Common myeloid progenitor, CD34-positive (primary cell): ENCODE measurements at regions not wholly inside any gene's neighbourhood (a gene's known extent, or its start where the extent isn't known, plus 50 kb on each side); places are given as distances from the start of the nearest gene placed in this dataset.

Experiments used
- CTCF ChIA-PET: fragments of 350-600 bp; sonication (Branson Sonifier 250); formaldehyde crosslinking; loops from one replicate; lab custom pipeline; 2021; ENCODE audit warnings: antibody characterized with exemption; lab: Charles Lee
- POLR2A ChIA-PET: fragments of 350-600 bp; sonication (Branson Sonifier 250); formaldehyde crosslinking; loops from one replicate; lab custom pipeline; 2021; ENCODE audit warnings: antibody characterized with exemption; lab: Charles Lee
- DNase-seq, 3 donors: peaks; one replicate each; pipeline versions ENCODE4 v3.0.0 to v3.0.0-alpha.2; 2013
- H3K27ac ChIP-seq, 2 experiments: 1 replicate in 1 of 2; 2 replicates in 1 of 2; pipeline ENCODE4 v1.7.0; 2013; ENCODE audit warnings: inconsistent platforms in 2 of 2, low read length in 2 of 2, mild to moderate bottlenecking in 2 of 2, low read depth in 1 of 2, moderate library complexity in 1 of 2; ENCODE audit not compliant: severe bottlenecking in 2 of 2, insufficient read depth in 1 of 2, poor library complexity in 1 of 2
- H3K27me3 ChIP-seq, 5 experiments: replicated peaks in 2 of 5; 1 replicate in 3 of 5; 2 replicates in 2 of 5; pipeline versions ENCODE4 v1.6.1 to v1.7.0; 2013; ENCODE audit warnings: low read length in 4 of 5, mild to moderate bottlenecking in 2 of 5, moderate library complexity in 2 of 5, inconsistent platforms in 1 of 5; ENCODE audit not compliant: insufficient read depth in 5 of 5, control insufficient read depth in 4 of 5
- H3K36me3 ChIP-seq, 4 experiments: 1 replicate in 2 of 4; 2 replicates in 2 of 4; pipeline versions ENCODE4 v1.6.1 to v1.7.0; 2013; ENCODE audit warnings: low read length in 3 of 4, control low read depth in 1 of 4, mild to moderate bottlenecking in 1 of 4; ENCODE audit not compliant: control insufficient read depth in 4 of 4, insufficient read depth in 4 of 4
- H3K4me1 ChIP-seq, 4 experiments: 1 replicate in 3 of 4; 2 replicates in 1 of 4; pipeline versions ENCODE4 v1.6.1 to v1.7.1; 2013; ENCODE audit warnings: low read length in 3 of 4, mild to moderate bottlenecking in 3 of 4, control low read depth in 1 of 4, inconsistent platforms in 1 of 4, moderate library complexity in 1 of 4; ENCODE audit not compliant: control insufficient read depth in 4 of 4, insufficient read depth in 4 of 4; ENCODE audit errors: control extremely low read depth in 1 of 4
- H3K4me3 ChIP-seq, 7 experiments: 1 replicate in 4 of 7; 2 replicates in 3 of 7; pipeline versions ENCODE4 v1.5.1 to v1.7.0; 2013; ENCODE audit warnings: mild to moderate bottlenecking in 7 of 7, low read length in 6 of 7, moderate library complexity in 6 of 7, inconsistent platforms in 2 of 7, low read depth in 2 of 7, control low read depth in 1 of 7; ENCODE audit not compliant: insufficient read depth in 4 of 7, control insufficient read depth in 1 of 7; ENCODE audit errors: extremely low read depth in 1 of 7
- H3K9me3 ChIP-seq, 5 experiments: 1 replicate in 4 of 5; 2 replicates in 1 of 5; pipeline versions ENCODE4 v1.6.1 to v1.7.1; 2013; ENCODE audit warnings: low read length in 4 of 5, mild to moderate bottlenecking in 2 of 5, inconsistent platforms in 1 of 5, low read depth in 1 of 5, moderate library complexity in 1 of 5; ENCODE audit not compliant: control insufficient read depth in 4 of 5, insufficient read depth in 2 of 5; ENCODE audit errors: control extremely low read depth in 1 of 5
- WGBS: methylation state at CpG from one replicate; pipeline ENCODE4 v1.1.5; 2013; ENCODE audit not compliant: insufficient coverage; 5-methylcytosine and 5-hydroxymethylcytosine counted together

DNA sequence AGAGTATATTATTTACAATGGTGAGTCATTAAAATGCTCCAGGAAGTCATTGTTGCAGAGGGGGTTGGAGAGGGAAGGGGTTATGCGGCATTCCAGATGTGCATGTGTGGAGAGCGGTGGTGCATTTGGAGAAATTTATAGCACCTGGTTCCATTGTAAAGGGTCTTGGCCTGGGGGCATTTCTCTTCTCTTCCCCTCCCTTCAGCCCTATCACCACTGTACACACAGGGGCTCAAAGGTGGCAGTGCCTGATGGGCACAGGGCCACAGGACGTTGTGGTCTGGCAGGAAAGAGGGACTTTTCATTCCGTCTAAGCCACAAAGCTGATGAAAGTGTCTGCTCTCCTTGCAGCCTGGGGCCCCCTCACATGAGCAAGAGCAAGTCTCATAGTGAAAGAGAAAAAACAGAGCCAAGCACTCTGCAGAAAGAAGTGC is 442.4 kb upstream of the ZNF462 start:
- DNase-seq = peak; percentile 92 to 99 (median 98)
- Histone ChIP-seq H3K4me1 (peaks cover 11 to 34% (median 30%) of the 10 kb centered on the region in 4 experiments), H3K27me3 (no peaks in the 10 kb centered on the region), H3K36me3 (no peaks in the 10 kb centered on the region), H3K27ac (no peak overlapping the region), H3K9me3 (no peaks in the 10 kb centered on the region), H3K4me3 (peak overlapping the region in 3 of 7 experiments; percentile 32 to 51 (median 37))
- WGBS = 0% methylated on average over 2 of the region's 4 CpGs
- POLR2A ChIA-PET = interaction anchor here (0.6 to 1.0 kb wide), 3 partner anchors 12 to 327 kb away, joined by 3 to 6 read pairs (median 3); no protein-coding TSS in a partner anchor
- CTCF ChIA-PET = interaction anchor here (0.6 to 0.9 kb wide), 2 partner anchors 12 to 499 kb away, joined by 3 to 4 read pairs; no protein-coding TSS in a partner anchor

DNA sequence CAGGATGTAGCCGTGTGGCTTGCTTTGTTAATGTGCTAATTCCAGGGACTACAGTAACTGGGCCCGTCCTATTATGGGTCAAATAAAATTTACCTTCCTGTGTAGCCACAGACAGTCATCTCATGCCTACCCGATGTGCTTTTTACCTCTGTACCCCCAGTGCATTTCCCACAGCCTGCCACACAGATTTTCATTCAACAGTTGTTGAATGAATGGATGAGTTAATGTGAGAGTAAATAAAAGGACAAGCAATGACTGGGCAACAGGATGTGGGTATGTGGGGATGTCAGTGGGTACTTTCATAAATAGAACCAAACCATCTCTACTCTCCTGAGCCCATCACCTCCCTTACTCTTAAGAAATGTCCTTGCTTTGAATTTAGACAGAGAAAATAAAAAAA is 441.2 kb upstream of the ZNF462 start:
- H3K27ac ChIP-seq = no peak overlapping the region
- peak in 1 of 3 donors; percentile 29 for DNase-seq
- H3K4me1 ChIP-seq = peaks cover 11 to 39% (median 32%) of the 10 kb centered on the region in 4 experiments
- no peaks in the 10 kb centered on the region for H3K9me3 ChIP-seq
- CTCF ChIA-PET = no interaction called here
- no peaks in the 10 kb centered on the region for H3K27me3 ChIP-seq
- POLR2A ChIA-PET = no interaction called here
- no peaks in the 10 kb centered on the region for H3K36me3 ChIP-seq
- no CpG with 5 or more reads among the region's 3 CpGs for WGBS
- H3K4me3 ChIP-seq = no peak overlapping the region

DNA sequence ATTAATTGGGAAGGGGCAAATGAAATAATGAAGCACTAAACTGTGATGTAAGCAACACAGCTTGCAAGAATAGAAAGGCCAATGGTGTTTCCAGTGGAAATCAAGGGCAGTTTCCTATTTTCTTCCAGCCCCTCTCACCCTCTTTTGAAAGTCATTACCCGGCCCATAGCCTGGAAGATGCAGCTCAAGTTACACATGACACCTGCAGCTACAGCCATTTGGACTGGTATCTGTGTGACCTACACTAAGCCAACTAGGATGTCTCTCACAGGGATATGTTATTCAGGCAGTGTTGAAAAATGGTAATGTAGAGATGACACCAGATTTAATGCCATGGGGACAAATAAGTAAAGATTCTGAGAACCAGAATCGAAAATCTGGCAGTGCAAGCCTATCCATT is 439.4 kb upstream of the ZNF462 start:
- no peaks in the 10 kb centered on the region for H3K36me3 ChIP-seq
- peaks cover 11 to 39% (median 32%) of the 10 kb centered on the region in 4 experiments for H3K4me1 ChIP-seq
- H3K27ac ChIP-seq = no peak overlapping the region
- no peak for DNase-seq
- no peaks in the 10 kb centered on the region for H3K27me3 ChIP-seq
- WGBS = 100% methylated on average over 2 of the region's 2 CpGs
- CTCF ChIA-PET = interaction anchor here (1.2 kb wide), 1 partner anchor 11 kb away, joined by 3 read pairs; no protein-coding TSS in a partner anchor
- H3K4me3 ChIP-seq = no peak overlapping the region
- POLR2A ChIA-PET = no interaction called here
- H3K9me3 ChIP-seq = no peaks in the 10 kb centered on the region

DNA sequence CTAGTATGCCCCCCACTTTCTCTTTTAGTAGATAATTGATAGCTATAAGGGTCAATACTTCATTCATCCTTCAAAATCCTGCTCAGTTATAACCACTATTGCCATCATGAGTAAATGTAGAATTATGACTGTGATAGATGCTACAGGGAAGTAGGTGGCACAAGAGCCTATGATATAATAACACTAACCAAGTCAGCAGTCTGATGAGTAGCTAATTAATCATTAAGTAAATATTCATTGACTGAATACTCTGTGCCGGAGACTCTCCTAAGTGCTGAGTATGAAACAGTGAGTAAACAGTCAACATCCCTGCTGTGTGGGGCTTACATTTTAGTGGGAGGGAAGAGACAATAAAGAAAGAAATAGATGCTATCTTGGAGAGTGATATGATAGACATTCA is 430.3 kb upstream of the ZNF462 start:
- Histone ChIP-seq H3K4me1 (peaks cover 0 to 4% (median 0%) of the 10 kb centered on the region in 4 experiments), H3K27ac (no peak overlapping the region), H3K9me3 (peaks cover 0 to 3% (median 0%) of the 10 kb centered on the region in 5 experiments), H3K27me3 (no peaks in the 10 kb centered on the region), H3K4me3 (no peak overlapping the region), H3K36me3 (no peaks in the 10 kb centered on the region)
- WGBS = 100% methylated on average over 1 of the region's 1 CpG
- CTCF ChIA-PET = interaction anchor here (0.8 kb wide), 1 partner anchor 12 kb away, joined by 3 read pairs; no protein-coding TSS in a partner anchor
- DNase-seq = no peak
- POLR2A ChIA-PET = interaction anchor here (0.5 kb wide), 1 partner anchor 12 kb away, joined by 3 read pairs; no protein-coding TSS in a partner anchor

DNA sequence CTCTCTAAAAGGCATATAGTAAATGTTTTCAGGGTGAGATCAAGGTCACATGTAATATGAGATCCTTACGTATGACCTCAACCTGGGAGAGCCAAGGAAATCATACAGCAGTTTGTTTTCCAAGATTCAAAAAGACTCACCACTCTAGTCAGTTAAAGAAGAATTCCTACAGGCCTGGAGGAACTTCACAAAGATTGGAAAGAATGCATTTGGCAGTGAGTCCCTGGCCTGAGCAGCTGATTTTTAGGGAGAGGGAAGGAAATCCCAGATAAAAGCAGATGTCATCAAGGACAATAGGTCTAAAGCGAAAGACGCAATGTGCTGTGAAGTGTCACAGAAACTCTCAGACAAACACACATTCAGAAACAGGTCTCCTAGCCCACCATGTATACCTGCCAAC is 424.0 kb upstream of the ZNF462 start:
- H3K9me3 ChIP-seq = peaks cover 0 to 2% (median 0%) of the 10 kb centered on the region in 5 experiments
- no peak overlapping the region for H3K27ac ChIP-seq
- H3K4me3 ChIP-seq = no peak overlapping the region
- H3K36me3 ChIP-seq = no peaks in the 10 kb centered on the region
- ChIA-PET POLR2A (no interaction called here), CTCF (no interaction called here)
- no CpG with 5 or more reads among the region's 3 CpGs for WGBS
- DNase-seq = no peak
- H3K27me3 ChIP-seq = no peaks in the 10 kb centered on the region
- no peaks in the 10 kb centered on the region for H3K4me1 ChIP-seq

DNA sequence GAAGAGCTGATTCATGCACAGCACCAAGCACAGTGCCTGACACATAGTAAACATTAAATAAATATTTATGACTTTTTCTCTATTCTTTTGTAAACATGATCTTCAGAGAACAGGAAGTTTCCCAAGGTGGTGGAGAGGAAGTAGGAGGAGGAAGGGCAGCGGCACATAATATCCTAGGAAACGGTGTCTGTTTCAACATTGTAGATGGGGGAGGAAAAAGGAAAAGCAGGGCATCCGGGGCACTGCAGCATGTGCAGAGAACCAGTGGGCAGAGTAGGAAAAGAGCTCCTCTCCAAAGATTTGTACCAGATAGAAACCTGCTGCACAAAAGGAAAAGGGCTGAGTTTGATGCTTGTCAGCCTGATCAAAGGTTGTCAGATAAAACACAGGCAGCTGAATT is 421.7 kb upstream of the ZNF462 start:
- Histone ChIP-seq H3K4me3 (no peak overlapping the region), H3K27ac (no peak overlapping the region), H3K27me3 (no peaks in the 10 kb centered on the region), H3K36me3 (no peaks in the 10 kb centered on the region), H3K9me3 (peaks cover 0 to 2% (median 0%) of the 10 kb centered on the region in 5 experiments), H3K4me1 (no peaks in the 10 kb centered on the region)
- WGBS = no CpG with 5 or more reads among the region's 3 CpGs
- DNase-seq = no peak
- ChIA-PET CTCF (no interaction called here), POLR2A (no interaction called here)

DNA sequence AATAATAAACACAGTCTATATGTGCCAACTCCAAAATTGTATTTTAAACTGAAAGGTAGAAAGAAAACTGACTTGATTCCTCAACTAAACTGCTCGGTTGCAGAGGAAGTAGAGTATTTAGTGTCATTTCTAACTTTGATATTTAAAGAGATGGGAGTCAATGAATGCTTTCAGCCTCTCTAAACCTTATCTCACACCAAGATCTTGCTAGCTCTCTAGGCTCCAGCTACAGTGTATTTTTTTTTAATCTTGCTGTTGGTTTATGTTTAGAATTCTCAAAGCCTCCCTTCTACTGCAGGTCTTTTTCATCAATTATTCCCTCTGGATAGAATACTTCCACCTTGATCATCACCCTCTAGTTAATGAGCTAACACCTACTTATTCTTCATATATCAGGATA is 419.4 kb upstream of the ZNF462 start:
- WGBS = no CpG with 5 or more reads among the region's 1 CpG
- Histone ChIP-seq H3K9me3 (peaks cover 0 to 2% (median 0%) of the 10 kb centered on the region in 5 experiments), H3K4me3 (no peak overlapping the region), H3K27me3 (no peaks in the 10 kb centered on the region), H3K36me3 (no peaks in the 10 kb centered on the region), H3K4me1 (no peaks in the 10 kb centered on the region), H3K27ac (no peak overlapping the region)
- DNase-seq = no peak
- CTCF ChIA-PET = interaction anchor here (1.5 kb wide), 1 partner anchor 11 kb away, joined by 3 read pairs; no protein-coding TSS in a partner anchor
- POLR2A ChIA-PET = no interaction called here
